ENCODE measurements at regions not wholly inside any gene's neighbourhood (a gene's known extent, or its start where the extent isn't known, plus 50 kb on each side); places are given as distances from the start of the nearest gene placed in this dataset.

GRCh38 chr2:12658310-12658945 is 58.3 kb upstream of the TRIB2 start:
- TF ChIP-seq CTCF (IDR thresholded peaks at IDR 0.05), result no peak
- Histone ChIP-seq H3K27me3 (no peaks in the 10 kb centered on the region), H3K36me3 (no peaks in the 10 kb centered on the region), H3K4me1 (peaks cover 0 to 8% (median 2%) of the 10 kb centered on the region in 4 donors), H3K4me3 (no peak overlapping the region), H3K27ac (no peak overlapping the region), H3K9me3 (no peaks in the 10 kb centered on the region)
- no peak for DNase-seq
- intact Hi-C loops (cut with DNase I; ENCODE audit: low total_unique reads), result no loop called here

GRCh38 chr2:12661489-12661888 is 55.2 kb upstream of the TRIB2 start:
- Histone ChIP-seq H3K9me3 (peaks cover 0 to 6% (median 0%) of the 10 kb centered on the region in 3 donors), H3K27ac (no peak overlapping the region), H3K4me1 (peaks cover 0 to 16% (median 6%) of the 10 kb centered on the region in 4 donors), H3K4me3 (no peak overlapping the region), H3K27me3 (no peaks in the 10 kb centered on the region), H3K36me3 (no peaks in the 10 kb centered on the region)
- TF ChIP-seq CTCF (IDR thresholded peaks at IDR 0.05), result no peak
- intact Hi-C loops (cut with DNase I; ENCODE audit: low total_unique reads), result no loop called here
- no peak for DNase-seq

GRCh38 chr2:12663306-12664037 is 53.3 kb upstream of the TRIB2 start:
- peak overlapping the region; percentile 46 to 62 for H3K27ac ChIP-seq
- intact Hi-C loops (cut with DNase I; ENCODE audit: low total_unique reads), result no loop called here
- DNase-seq, result peak in 1 of 2 donors; percentile 29

GRCh38 chr2:12665334-12665733 is 51.4 kb upstream of the TRIB2 start:
- H3K4me3 ChIP-seq, result no peak overlapping the region
- H3K27ac ChIP-seq, result no peak overlapping the region
- H3K9me3 ChIP-seq, result peaks cover 0 to 12% (median 0%) of the 10 kb centered on the region in 3 donors
- DNase-seq, result no peak
- intact Hi-C loops (cut with DNase I; ENCODE audit: low total_unique reads), result no loop called here
- H3K27me3 ChIP-seq, result no peaks in the 10 kb centered on the region
- no peaks in the 10 kb centered on the region for H3K36me3 ChIP-seq
- peaks cover 0 to 16% (median 6%) of the 10 kb centered on the region in 4 donors for H3K4me1 ChIP-seq
- no peak for TF ChIP-seq CTCF (IDR thresholded peaks at IDR 0.05)

More at GRCh38 chr2:12663306-12664037, 53.3 kb upstream of the TRIB2 start:
- Histone ChIP-seq H3K4me1 (peaks cover 0 to 16% (median 6%) of the 10 kb centered on the region in 4 donors), H3K4me3 (no peak overlapping the region), H3K9me3 (peaks cover 0 to 12% (median 0%) of the 10 kb centered on the region in 3 donors), H3K27me3 (no peaks in the 10 kb centered on the region), H3K36me3 (no peaks in the 10 kb centered on the region)
- no peak for TF ChIP-seq CTCF (IDR thresholded peaks at IDR 0.05)

- no peak overlapping the region for H3K27ac ChIP-seq
- H3K4me1 ChIP-seq, result peaks cover 0 to 20% (median 9%) of the 10 kb centered on the region in 4 donors
- H3K9me3 ChIP-seq, result peaks cover 0 to 12% (median 0%) of the 10 kb centered on the region in 3 donors
- no peaks in the 10 kb centered on the region for H3K27me3 ChIP-seq
- no peak for DNase-seq
- intact Hi-C loops (cut with DNase I; ENCODE audit: low total_unique reads), result no loop called here
- no peak for TF ChIP-seq CTCF (IDR thresholded peaks at IDR 0.05)
- H3K4me3 ChIP-seq, result no peak overlapping the region
- no peaks in the 10 kb centered on the region for H3K36me3 ChIP-seq
These were observed 50.3 kb upstream of the TRIB2 start for GRCh38 chr2:12666445-12666844.

All from tibial artery (tissue), 4 donors.